HL-60 (cell line): ENCODE measurements at regions not wholly inside any gene's neighbourhood (a gene's known extent, or its start where the extent isn't known, plus 50 kb on each side); places are given as distances from the start of the nearest gene placed in this dataset.

ENCODE experiments used
- CTCF ChIP-seq: IDR thresholded peaks from one replicate; pipeline ENCODE4 v1.5.1; 2011; ENCODE audit warnings: low read length, control low read depth, inconsistent platforms; ENCODE audit not compliant: insufficient read depth
- GABPA ChIP-seq: IDR thresholded peaks from 2 replicates; pipeline ENCODE4 v1.6.1; 2012; ENCODE audit warnings: low read depth
- POLR2AphosphoS5 ChIP-seq: IDR thresholded peaks from 2 replicates; pipeline ENCODE4 v1.6.1; 2012; ENCODE audit warnings: low read depth

- TF ChIP-seq CTCF (no peak), POLR2AphosphoS5 (no peak), GABPA (no peak)
Measured at GRCh38 chr5:124089578-124089977, 577.6 kb downstream of the CSNK1G3 start.
